Natural killer cell (primary cell): ENCODE measurements at regions not wholly inside any gene's neighbourhood (a gene's known extent, or its start where the extent isn't known, plus 50 kb on each side); places are given as distances from the start of the nearest gene placed in this dataset.

Experiments
- ATAC-seq, 3 donors: fragments of 150-1000 bp in 2 of 3; fragments of 200-7000 bp in 1 of 3; cut with Tn5 transposase; 1 replicate in 1 of 3; 2 replicates in 2 of 3; pipeline ENCODE4 v1.10.0; 2021; ENCODE audit warnings: mild to moderate bottlenecking in 2 of 3, moderate library complexity in 2 of 3
- DNase-seq, 2 donors: peaks; one replicate each; pipeline versions ENCODE4 v3.0.0 to v3.0.0-alpha.2; 2013 to 2021; ENCODE audit warnings: mixed read lengths in 1 of 2
- H3K27ac ChIP-seq: one replicate; pipeline ENCODE4 v1.5.1; 2013; ENCODE audit warnings: mild to moderate bottlenecking, low read length
- H3K27me3 ChIP-seq: one replicate; pipeline ENCODE4 v1.6.1; 2013; ENCODE audit warnings: low read length; ENCODE audit not compliant: control insufficient read depth, insufficient read depth
- H3K36me3 ChIP-seq: one replicate; pipeline ENCODE4 v1.6.1; 2013; ENCODE audit warnings: low read length; ENCODE audit not compliant: control insufficient read depth, insufficient read depth
- H3K4me1 ChIP-seq: one replicate; pipeline ENCODE4 v1.6.1; 2013; ENCODE audit warnings: low read length; ENCODE audit not compliant: control insufficient read depth, insufficient read depth
- H3K4me3 ChIP-seq: one replicate; pipeline ENCODE4 v1.5.1; 2013; ENCODE audit warnings: low read length
- H3K9me3 ChIP-seq: one replicate; pipeline ENCODE4 v1.6.1; 2013; ENCODE audit warnings: low read length; ENCODE audit not compliant: control insufficient read depth, insufficient read depth
- H3K27ac Mint-ChIP-seq, 2 donors: one replicate each; pipeline ENCODE4 v1.8.0; 2022; ENCODE audit warnings: mild to moderate bottlenecking in 2 of 2, mixed read lengths in 2 of 2, moderate library complexity in 1 of 2
- H3K27me3 Mint-ChIP-seq, 2 donors: one replicate each; pipeline ENCODE4 v1.8.0; 2022; ENCODE audit warnings: low read depth in 2 of 2, mixed read lengths in 2 of 2
- H3K36me3 Mint-ChIP-seq: one replicate; pipeline ENCODE4 v1.8.0; 2022; ENCODE audit warnings: mixed read lengths
- H3K4me1 Mint-ChIP-seq, 2 donors: one replicate each; pipeline ENCODE4 v1.8.0; 2022; ENCODE audit warnings: mixed read lengths in 2 of 2
- H3K4me3 Mint-ChIP-seq: one replicate; pipeline ENCODE4 v1.8.0; 2022; ENCODE audit warnings: mild to moderate bottlenecking, moderate library complexity, mixed read lengths
- H3K9me3 Mint-ChIP-seq, 2 donors: one replicate each; pipeline ENCODE4 v1.8.0; 2022; ENCODE audit warnings: mixed read lengths in 2 of 2
- WGBS: methylation state at CpG from one replicate; pipeline ENCODE4 v1.1.7; 2013; ENCODE audit warnings: missing lambda C conversion rate; ENCODE audit not compliant: insufficient coverage; 5-methylcytosine and 5-hydroxymethylcytosine counted together
- intact Hi-C: fragments of 100-400 bp; cut with micrococcal nuclease; formaldehyde crosslinking; loops from one replicate; pipeline ENCODE4 v1.14.2; 2022
- TF ChIP-seq, protein P1 (sequence below): fragments of 200-600 bp; IDR thresholded peaks from one replicate; pipeline ENCODE4 v1.8.0; 2022; ENCODE audit warnings: antibody characterized with exemption

DNA sequence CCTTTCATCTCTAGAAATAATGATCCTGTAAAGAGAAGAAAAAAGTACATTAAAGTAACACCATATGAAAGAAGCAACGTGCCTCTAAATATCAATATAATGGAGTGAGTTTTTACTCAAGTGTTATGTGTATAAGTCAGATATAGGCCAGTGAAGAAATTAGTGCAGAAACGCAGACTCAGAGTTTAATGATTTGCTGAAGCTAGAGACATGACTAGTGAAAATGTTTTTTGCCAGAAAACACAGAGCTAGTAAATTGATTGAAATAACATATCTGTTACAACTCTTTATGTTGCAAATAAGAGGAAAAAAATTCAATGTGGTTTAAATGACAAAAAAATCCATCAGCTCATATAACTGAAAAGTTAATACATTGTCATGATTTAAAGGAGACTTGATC, 217.2 kb upstream of the NXPH2 start:
- DNase-seq (no peak), ATAC-seq (no peak)
- H3K9me3 Mint-ChIP-seq: peaks cover 13 to 20% of the 10 kb centered on the region in 2 donors
- Histone ChIP-seq H3K4me1 (no peaks in the 10 kb centered on the region), H3K36me3 (no peaks in the 10 kb centered on the region), H3K27ac (no peak overlapping the region), H3K4me3 (no peak overlapping the region), H3K9me3 (no peaks in the 10 kb centered on the region), H3K27me3 (no peaks in the 10 kb centered on the region)
- intact Hi-C loops: no loop called here
- no peak overlapping the region for H3K4me3 Mint-ChIP-seq
- no peaks in the 10 kb centered on the region for H3K4me1 Mint-ChIP-seq
- H3K36me3 Mint-ChIP-seq: peaks cover 6% of the 10 kb centered on the region
- TF ChIP-seq, protein P1, sequence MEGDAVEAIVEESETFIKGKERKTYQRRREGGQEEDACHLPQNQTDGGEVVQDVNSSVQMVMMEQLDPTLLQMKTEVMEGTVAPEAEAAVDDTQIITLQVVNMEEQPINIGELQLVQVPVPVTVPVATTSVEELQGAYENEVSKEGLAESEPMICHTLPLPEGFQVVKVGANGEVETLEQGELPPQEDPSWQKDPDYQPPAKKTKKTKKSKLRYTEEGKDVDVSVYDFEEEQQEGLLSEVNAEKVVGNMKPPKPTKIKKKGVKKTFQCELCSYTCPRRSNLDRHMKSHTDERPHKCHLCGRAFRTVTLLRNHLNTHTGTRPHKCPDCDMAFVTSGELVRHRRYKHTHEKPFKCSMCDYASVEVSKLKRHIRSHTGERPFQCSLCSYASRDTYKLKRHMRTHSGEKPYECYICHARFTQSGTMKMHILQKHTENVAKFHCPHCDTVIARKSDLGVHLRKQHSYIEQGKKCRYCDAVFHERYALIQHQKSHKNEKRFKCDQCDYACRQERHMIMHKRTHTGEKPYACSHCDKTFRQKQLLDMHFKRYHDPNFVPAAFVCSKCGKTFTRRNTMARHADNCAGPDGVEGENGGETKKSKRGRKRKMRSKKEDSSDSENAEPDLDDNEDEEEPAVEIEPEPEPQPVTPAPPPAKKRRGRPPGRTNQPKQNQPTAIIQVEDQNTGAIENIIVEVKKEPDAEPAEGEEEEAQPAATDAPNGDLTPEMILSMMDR: no peak
- no peak overlapping the region for H3K27ac Mint-ChIP-seq
- H3K27me3 Mint-ChIP-seq: no peaks in the 10 kb centered on the region
- 77% methylated on average over 2 of the region's 2 CpGs for WGBS

DNA sequence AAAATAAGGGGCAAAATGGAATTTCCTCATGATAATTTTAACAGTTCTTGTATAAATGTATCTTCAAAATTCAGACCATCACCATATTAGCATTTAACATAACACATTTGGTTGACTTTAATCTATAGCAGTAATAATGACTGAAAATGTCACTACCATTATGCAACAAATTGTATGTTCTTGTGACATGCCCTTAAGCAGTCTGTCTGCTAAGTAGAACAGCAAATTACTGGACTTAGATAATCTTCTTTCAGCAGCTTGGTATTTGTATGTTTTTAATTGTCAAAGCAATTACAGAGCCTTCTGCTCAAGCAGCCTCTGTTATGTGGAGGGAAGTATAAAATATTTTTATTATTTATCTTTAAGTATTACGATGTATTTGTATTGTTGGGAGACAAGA, 214.3 kb upstream of the NXPH2 start:
- intact Hi-C loops: no loop called here
- Mint-ChIP-seq H3K4me1 (no peaks in the 10 kb centered on the region), H3K36me3 (peaks cover 5% of the 10 kb centered on the region), H3K9me3 (peaks cover 11 to 29% of the 10 kb centered on the region in 2 donors), H3K27me3 (no peaks in the 10 kb centered on the region), H3K27ac (no peak overlapping the region), H3K4me3 (no peak overlapping the region)
- TF ChIP-seq, protein P1: no peak
- DNase-seq (no peak), ATAC-seq (no peak)
- Histone ChIP-seq H3K36me3 (no peaks in the 10 kb centered on the region), H3K4me1 (no peaks in the 10 kb centered on the region), H3K27ac (no peak overlapping the region), H3K4me3 (no peak overlapping the region), H3K9me3 (peaks cover 3% of the 10 kb centered on the region), H3K27me3 (no peaks in the 10 kb centered on the region)
- no CpG with 5 or more reads among the region's 1 CpG for WGBS

DNA sequence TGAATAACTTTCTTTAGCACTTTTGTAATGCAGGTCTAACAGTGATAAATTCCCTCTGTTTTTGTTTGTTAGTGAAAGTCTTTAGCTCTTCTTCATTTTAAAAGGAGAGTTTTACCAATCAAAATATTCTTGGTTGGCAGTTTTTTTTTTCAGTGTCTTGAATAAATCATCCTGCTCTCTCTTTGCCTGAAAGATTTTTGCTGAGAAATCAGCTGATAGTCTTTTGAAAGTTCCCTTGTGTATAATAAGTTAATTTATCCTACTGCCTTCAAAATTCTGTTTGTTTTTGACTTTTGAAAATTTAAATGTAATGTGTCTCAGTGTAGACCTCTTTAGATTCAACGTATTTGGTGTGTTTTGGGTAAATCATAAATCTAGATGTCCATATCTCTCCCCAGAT, 205.7 kb upstream of the NXPH2 start:
- Mint-ChIP-seq H3K4me1 (no peaks in the 10 kb centered on the region), H3K4me3 (no peak overlapping the region)

More for the DNA sequence above, 205.7 kb upstream of the NXPH2 start:
- Mint-ChIP-seq H3K27me3 (no peaks in the 10 kb centered on the region), H3K36me3 (peaks cover 10% of the 10 kb centered on the region), H3K9me3 (peaks cover 10 to 28% of the 10 kb centered on the region in 2 donors), H3K27ac (no peak overlapping the region)
- Histone ChIP-seq H3K4me3 (no peak overlapping the region), H3K27me3 (no peaks in the 10 kb centered on the region), H3K27ac (no peak overlapping the region), H3K9me3 (peaks cover 8% of the 10 kb centered on the region), H3K4me1 (no peaks in the 10 kb centered on the region), H3K36me3 (no peaks in the 10 kb centered on the region)
- DNase-seq: no peak
- intact Hi-C loops: no loop called here
- no CpG with 5 or more reads among the region's 1 CpG for WGBS
- ATAC-seq: no peak
- TF ChIP-seq, protein P1: no peak
